Neural progenitor cell (in vitro differentiated cells): ENCODE measurements at regions not wholly inside any gene's neighbourhood (a gene's known extent, or its start where the extent isn't known, plus 50 kb on each side); places are given as distances from the start of the nearest gene placed in this dataset.

Source experiments
- EZH2 ChIP-seq: fragments of 200-600 bp; sonication (generic); IDR thresholded peaks from 2 replicates; pipeline ENCODE4 v1.6.1; 2017; ENCODE audit warnings: antibody characterized with exemption, mild to moderate bottlenecking, moderate library complexity
- TF ChIP-seq, protein P1 (sequence below): fragments of 200-600 bp; sonication (generic); IDR thresholded peaks from 2 replicates; pipeline ENCODE4 v1.5.1; 2017; ENCODE audit warnings: antibody characterized with exemption, mild to moderate bottlenecking

DNA sequence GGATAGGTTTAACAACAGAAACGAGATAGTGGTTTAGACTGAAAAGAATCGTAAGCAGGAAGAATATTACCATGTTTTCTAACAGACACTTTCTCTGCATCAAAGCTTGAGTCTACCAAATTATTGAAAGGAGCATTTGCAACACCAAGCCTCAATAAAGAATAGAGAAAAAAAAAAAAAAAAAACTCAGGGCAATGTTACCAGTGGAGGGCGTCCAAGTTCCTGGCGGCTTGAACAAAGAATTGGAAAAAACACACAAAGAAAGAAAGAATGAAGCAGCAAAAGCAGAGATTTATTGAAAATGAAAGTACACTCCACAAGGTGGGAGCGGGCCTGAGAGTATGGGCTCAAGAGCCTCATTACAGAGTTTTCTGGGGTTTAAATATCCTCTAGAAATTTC, 686.5 kb upstream of the ADGRL2 start:
- TF ChIP-seq, protein P1, sequence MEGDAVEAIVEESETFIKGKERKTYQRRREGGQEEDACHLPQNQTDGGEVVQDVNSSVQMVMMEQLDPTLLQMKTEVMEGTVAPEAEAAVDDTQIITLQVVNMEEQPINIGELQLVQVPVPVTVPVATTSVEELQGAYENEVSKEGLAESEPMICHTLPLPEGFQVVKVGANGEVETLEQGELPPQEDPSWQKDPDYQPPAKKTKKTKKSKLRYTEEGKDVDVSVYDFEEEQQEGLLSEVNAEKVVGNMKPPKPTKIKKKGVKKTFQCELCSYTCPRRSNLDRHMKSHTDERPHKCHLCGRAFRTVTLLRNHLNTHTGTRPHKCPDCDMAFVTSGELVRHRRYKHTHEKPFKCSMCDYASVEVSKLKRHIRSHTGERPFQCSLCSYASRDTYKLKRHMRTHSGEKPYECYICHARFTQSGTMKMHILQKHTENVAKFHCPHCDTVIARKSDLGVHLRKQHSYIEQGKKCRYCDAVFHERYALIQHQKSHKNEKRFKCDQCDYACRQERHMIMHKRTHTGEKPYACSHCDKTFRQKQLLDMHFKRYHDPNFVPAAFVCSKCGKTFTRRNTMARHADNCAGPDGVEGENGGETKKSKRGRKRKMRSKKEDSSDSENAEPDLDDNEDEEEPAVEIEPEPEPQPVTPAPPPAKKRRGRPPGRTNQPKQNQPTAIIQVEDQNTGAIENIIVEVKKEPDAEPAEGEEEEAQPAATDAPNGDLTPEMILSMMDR, result peak; percentile 38
- no peak for TF ChIP-seq EZH2
